ENCODE measurements at regions not wholly inside any gene's neighbourhood (a gene's known extent, or its start where the extent isn't known, plus 50 kb on each side); places are given as distances from the start of the nearest gene placed in this dataset.

DNA sequence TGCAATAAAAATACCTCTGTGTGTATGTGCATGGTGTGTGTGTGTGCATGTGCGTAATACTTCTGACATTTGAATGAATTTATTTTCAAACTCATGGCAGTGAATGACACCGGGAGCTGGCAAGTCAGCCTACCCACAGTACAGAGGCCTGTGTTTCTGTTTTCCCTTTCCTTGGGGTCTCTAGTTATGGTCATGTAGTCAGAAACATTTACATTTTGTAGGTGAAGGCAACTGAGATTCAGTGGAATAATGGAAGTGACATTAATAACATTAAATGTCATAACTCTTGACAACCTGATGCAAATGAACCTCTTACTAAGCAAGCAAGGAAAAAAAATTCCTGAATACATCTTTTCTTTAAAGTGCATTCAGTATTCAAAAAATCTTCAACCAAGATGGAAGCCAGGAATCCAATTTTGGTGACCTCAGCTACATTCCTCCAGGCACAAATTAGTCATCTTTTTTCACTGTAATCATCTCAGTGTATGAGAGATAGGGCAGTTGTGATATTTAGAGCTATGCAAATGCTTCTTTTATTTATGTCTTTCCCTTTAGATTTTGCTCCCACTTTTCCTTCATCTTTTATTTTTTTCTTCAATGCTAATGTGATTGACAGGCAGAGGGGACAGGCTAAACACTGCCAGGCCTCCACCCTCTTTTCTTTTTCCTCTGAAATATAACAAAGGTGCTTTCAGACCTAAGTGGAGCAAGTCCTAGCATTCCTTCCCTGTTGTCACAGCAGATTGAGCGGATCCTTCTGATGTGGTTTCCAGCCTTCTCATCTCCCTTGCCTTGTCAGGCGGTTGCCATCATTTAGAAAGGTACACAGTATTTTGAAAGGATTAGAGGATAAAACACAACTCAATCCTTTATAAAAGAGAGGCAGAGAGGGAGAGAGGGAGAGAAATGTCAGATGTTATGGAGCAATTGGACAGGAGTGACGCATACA is 569.8 kb upstream of the ADAMTS16 start:
- no peak overlapping the region for H3K4me3 ChIP-seq
- H3K27ac ChIP-seq = no peak overlapping the region
- no peaks in the 10 kb centered on the region for H3K4me1 ChIP-seq (ENCODE audit: control insufficient read depth in 1 of 2, low read depth in 2 of 2)
- DNase-seq (ENCODE audit: low spot score) = no peak
- no peaks in the 10 kb centered on the region for H3K36me3 ChIP-seq
- H3K27me3 ChIP-seq (replicated peaks; ENCODE audit: insufficient read depth) = no peaks in the 10 kb centered on the region
- H3K9me3 ChIP-seq = no peaks in the 10 kb centered on the region
- TF ChIP-seq, protein P1, sequence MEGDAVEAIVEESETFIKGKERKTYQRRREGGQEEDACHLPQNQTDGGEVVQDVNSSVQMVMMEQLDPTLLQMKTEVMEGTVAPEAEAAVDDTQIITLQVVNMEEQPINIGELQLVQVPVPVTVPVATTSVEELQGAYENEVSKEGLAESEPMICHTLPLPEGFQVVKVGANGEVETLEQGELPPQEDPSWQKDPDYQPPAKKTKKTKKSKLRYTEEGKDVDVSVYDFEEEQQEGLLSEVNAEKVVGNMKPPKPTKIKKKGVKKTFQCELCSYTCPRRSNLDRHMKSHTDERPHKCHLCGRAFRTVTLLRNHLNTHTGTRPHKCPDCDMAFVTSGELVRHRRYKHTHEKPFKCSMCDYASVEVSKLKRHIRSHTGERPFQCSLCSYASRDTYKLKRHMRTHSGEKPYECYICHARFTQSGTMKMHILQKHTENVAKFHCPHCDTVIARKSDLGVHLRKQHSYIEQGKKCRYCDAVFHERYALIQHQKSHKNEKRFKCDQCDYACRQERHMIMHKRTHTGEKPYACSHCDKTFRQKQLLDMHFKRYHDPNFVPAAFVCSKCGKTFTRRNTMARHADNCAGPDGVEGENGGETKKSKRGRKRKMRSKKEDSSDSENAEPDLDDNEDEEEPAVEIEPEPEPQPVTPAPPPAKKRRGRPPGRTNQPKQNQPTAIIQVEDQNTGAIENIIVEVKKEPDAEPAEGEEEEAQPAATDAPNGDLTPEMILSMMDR (IDR thresholded peaks at IDR 0.05) = no peak
- ATAC-seq (ENCODE audit: insufficient number of reproducible peaks, low FRiP score, low read depth) = no peak

DNA sequence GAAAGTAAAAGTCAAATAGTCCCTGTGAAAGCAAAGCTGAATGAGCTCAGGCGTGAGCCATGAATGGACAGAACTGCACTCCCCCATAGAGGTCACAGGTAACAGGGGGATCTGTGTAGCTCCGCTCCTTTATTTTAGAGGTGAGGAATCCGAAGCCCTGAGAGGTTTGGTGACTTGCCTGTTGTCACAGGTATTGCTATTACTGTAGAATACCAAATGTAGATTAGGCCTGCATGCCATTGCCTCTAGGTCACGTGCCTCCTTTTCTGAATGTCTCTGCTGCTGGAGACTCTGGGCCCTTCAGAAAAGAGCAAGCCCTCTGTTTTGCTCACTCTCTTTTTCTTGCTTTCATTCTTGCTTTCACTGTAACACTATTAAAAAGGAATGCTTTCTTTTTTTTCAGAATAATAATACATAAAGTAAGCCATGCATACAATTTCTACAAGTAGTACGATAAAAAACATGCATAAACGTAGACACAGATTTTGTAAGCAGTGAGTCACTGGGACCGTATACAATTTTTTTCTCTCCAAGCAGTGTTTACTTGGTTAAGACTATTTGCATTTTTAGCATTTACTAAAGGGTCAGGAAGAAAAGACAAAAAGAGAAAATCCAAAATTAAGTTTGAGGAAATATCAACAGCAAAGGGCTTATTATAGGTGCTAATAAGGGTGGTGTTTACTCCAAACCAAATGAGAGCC is 568.7 kb upstream of the ADAMTS16 start:
- no peak for ATAC-seq (ENCODE audit: insufficient number of reproducible peaks, low FRiP score, low read depth)

DNA sequence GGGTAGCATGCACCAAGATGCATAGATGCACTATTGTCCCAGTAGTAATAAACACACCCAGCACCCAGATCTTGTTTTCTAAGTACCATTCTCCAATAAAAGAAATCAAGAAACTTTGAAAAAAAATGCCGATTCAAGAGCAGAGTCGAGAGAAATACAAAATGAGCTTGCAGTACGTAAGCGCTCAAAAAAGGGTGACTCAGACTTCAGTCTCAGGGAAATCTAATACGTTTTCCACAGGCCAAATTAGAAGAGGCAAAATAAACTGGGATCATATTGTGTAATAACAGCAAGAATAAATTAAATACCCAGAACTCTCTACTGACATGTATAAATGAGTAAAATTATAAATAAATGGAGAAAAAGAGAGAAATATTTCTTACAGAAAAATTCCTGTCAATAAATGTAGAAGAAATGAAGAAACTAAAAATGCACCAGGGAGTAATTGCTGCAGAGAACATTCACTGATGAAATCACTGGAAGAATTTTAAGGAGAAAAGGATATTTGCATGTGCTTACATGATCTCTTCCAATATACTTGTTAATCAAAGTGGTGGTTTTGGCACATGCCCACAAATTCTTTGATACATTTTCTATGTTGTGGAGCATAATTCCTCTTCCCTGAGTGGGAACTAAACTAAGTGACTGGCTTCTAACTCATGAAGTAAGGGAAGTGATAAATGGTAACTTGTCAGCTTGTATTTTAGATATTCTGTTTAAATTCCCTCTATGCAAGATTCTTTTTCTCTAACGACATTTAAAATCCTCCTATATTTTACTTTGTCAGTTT is 567.6 kb upstream of the ADAMTS16 start:
- DNase-seq (ENCODE audit: low spot score) (no peak), ATAC-seq (ENCODE audit: insufficient number of reproducible peaks, low FRiP score, low read depth) (no peak)
- no peaks in the 10 kb centered on the region for H3K36me3 ChIP-seq
- H3K27me3 ChIP-seq (replicated peaks; ENCODE audit: insufficient read depth) = no peaks in the 10 kb centered on the region
- H3K4me1 ChIP-seq (ENCODE audit: control insufficient read depth in 1 of 2, low read depth in 2 of 2) = no peaks in the 10 kb centered on the region
- H3K4me3 ChIP-seq = no peak overlapping the region
- H3K9me3 ChIP-seq = no peaks in the 10 kb centered on the region
- TF ChIP-seq, protein P1 (IDR thresholded peaks at IDR 0.05) = no peak
- H3K27ac ChIP-seq = no peak overlapping the region

More for the DNA sequence above, 568.7 kb upstream of the ADAMTS16 start:
- no peaks in the 10 kb centered on the region for H3K4me1 ChIP-seq (ENCODE audit: control insufficient read depth in 1 of 2, low read depth in 2 of 2)
- H3K4me3 ChIP-seq = no peak overlapping the region
- H3K9me3 ChIP-seq = no peaks in the 10 kb centered on the region
- no peaks in the 10 kb centered on the region for H3K27me3 ChIP-seq (replicated peaks; ENCODE audit: insufficient read depth)
- no peak overlapping the region for H3K27ac ChIP-seq
- TF ChIP-seq, protein P1 (IDR thresholded peaks at IDR 0.05) = no peak
- H3K36me3 ChIP-seq = no peaks in the 10 kb centered on the region
- DNase-seq (ENCODE audit: low spot score) = no peak

DNA sequence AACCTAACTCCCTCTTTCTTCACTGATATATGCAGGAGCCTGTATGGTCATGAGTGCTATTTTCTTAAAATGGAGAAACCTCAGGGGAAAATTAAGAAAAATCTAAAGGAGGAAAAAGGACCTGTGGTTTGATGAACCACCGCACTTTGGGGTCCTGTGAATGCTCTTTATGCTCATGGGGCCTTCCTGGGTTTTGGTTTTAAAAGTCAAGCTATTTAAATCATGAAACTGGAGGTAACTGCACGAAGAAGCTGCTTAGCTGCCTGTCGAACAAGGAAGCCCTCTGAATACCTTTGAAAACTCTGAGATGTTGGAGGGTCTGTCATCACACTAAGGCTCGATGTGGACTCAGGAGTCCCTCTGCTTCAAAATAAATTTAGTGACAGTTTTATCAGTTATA is 564.5 kb upstream of the ADAMTS16 start:
- no peak for ATAC-seq (ENCODE audit: insufficient number of reproducible peaks, low FRiP score, low read depth)
- H3K36me3 ChIP-seq = no peaks in the 10 kb centered on the region
- DNase-seq (ENCODE audit: low spot score) = no peak
- TF ChIP-seq, protein P1 (IDR thresholded peaks at IDR 0.05) = no peak
- no peak overlapping the region for H3K4me3 ChIP-seq
- H3K9me3 ChIP-seq = no peaks in the 10 kb centered on the region
- no peak overlapping the region for H3K27ac ChIP-seq
- H3K27me3 ChIP-seq (replicated peaks; ENCODE audit: insufficient read depth) = no peaks in the 10 kb centered on the region
- no peaks in the 10 kb centered on the region for H3K4me1 ChIP-seq (ENCODE audit: control insufficient read depth in 1 of 2, low read depth in 2 of 2)

All from thoracic aorta (tissue), 2 donors.